ENCODE measurements at regions not wholly inside any gene's neighbourhood (a gene's known extent, or its start where the extent isn't known, plus 50 kb on each side); places are given as distances from the start of the nearest gene placed in this dataset.
"Not testable (repeated sequence)": the region's sequence is repeated elsewhere in the genome, so short reads cannot be mapped to it uniquely, and the experiment has no call there.

DNA sequence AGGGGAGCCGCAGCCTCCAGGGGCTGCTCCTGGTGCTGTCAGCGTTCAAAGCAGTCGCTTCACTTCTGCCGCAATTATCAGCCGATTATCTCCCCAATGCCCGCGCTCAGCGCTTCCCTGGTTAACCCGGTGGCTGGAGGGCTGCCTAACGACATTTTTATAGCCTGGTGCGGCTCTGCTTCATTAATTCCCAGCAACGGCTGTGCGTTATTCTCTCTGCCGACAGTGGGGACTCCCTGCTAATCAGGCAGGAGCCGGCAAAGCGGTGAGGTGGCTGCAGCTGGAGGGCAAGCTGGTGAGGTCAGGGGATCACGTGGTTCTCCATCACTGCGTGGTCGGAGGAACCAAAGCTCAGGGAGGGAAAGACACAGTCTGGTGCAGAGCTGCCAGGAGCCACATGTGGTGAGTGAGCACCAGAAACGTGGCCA is 62.9 kb downstream of the GLRX5 start:
- DNase-seq, result peak; percentile 77

DNA sequence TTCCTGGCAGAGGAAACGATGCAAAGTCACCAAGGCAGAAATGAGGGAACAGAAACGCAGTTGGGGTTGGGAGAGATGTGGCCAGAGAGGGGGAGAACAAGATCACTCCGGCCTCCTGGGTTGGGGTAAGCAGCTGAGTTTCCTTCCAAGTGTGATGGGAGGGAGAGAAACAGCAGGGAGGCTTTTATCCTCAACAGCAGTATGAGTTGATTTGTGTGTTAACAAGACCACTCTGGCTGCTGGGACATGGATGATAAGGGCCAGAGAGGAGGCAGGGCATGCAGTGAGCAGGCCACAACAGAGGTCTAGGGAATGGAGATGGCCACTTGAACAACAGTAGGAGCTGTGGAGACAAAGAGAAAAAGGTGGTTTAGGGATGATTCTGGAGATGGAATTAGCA is 66.8 kb downstream of the GLRX5 start:
- DNase-seq, result no peak

DNA sequence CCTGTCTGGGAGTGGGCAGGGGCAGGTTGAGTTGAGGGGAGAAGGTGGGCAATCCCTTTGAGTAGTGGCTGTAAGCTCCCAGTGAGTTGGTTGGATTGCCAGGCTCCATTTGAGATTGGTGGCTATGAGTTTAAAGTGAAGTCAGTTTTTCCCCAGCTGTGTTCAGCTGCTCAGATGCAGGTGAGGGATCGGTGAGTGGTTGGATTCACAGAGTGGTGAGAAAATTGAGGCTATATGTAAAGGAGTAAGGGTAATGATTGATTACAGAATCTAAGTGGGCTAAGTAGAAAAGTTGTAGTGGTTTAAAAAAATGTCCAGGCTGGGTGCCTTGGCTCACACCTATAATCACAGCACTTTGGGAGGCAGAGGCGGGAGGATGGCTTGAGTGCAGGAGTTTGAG is 68.6 kb downstream of the GLRX5 start:
- no peak for DNase-seq

DNA sequence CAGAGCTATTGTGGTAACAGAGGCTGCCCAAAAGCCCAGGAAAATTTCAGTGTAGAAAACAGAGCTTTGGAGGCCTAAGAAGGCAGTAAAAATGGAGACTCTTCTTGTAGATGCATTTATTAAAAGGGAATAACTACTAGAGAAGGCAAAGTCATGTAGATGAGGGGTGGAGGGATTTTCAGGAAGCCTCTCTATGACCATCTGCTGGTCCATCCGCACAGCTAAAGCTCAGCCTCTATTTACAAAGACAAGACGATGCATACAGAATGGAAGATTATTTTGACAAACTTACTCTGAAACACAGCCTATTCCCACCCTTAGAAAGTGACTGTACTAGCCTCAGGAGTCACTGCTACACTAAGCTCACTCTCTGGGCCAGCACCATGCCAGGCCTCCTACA is 71.4 kb downstream of the GLRX5 start:
- DNase-seq, result no peak

DNA sequence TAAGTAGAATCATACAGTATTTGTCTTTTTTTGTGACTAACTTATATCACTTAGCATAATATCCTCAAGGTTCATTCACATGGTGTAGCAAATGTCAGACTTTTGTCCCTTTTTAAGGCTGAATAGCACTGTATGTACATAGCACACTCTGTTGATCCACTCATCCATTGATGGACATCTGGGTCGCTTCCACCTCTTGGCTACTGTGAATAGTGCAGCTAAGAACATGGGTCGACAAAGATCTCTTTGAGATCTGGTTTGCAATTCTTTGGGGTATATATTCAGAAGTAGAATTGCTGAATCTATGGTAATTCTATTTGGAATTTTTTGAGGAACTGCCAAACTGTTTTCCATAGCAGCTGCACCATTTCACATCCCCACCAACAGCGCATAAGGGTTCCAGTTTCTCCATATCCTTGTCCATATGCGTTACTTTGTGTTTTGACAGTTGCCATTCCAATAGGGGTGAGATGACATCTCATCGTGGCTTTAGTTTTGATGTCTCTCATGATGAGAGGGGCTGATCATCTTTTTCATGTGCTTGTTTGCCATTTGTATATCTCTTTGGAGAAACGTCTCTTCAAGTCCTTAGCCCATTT is 73.9 kb downstream of the GLRX5 start:
- DNase-seq, result no peak

DNA sequence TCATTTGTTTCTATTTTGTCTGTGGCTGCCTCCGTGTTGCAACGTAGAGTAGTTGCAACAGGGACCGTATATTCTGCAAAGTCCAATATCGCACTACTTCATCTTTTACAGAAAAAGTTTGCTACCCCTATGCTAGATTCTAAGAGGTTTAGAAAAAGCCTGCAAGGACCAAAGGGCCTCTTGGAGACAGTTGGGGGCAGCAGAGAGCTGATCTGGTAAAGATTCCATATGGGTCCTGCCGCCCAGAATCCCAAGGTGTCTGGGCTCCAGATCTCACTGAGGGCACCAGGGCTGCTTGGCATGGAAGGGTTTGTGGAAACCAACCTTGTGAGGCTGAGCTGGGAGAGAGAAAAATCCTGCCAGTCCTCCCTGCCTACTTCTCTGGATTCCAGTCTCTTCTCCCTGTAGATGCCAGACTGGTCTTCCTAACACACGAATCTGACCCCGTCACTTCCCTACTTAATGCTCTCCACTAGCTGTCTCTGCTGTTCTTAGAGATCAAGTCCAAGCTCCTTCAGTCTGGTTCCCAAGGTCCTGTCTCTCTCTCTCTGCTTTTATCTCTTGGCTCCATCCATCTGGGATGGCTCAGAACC is 74.6 kb downstream of the GLRX5 start:
- peak; percentile 67 for DNase-seq

DNA sequence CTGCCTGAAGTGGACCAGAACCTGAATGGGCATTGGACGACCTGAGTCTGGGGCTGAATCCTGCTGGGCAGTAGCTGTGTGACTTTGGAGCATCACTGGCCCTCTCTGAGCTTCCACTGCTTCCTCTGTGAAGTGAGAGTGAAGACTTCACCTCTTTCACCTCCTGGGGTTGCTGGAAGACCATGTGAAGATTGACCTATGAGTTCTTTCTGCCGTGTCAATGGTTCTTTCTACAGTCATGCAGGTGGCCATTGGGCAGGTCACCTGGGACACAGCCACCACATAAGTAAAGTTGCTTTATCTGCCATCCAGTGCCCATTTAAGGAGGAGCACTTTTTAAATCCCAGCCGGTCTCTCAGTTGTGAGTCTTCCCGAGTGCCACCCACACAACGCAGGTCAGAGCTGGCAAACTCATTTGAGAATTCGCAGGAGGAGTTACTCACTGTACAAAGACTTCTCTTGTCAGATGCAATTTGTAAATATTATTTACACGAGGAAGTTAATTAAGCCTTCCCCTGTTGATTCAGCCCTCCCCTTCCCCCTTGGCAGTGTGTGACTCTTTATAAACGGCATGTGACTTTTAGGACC is 74.8 kb upstream of the TCL1B start:
- peak; percentile 20 for DNase-seq

DNA sequence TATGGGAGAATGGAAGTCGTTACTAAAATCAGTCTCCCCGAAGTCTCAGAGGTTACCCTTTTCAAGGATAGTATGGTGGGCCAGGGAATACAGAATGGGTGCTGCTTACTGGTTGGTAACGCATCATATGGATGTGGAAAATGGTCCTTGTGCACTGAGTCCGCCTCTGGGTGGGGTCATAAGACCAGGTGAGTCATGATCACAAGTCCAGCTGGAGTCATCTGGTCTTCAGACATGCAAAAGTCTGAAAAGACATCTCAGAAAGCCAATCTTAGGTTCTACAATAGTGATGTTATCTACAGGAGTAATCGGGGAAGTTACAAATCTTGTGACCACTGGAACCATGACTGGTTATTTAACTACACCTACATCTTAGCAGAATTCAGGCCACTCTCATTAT is 71.9 kb upstream of the TCL1B start:
- peak; percentile 17 for DNase-seq

DNA sequence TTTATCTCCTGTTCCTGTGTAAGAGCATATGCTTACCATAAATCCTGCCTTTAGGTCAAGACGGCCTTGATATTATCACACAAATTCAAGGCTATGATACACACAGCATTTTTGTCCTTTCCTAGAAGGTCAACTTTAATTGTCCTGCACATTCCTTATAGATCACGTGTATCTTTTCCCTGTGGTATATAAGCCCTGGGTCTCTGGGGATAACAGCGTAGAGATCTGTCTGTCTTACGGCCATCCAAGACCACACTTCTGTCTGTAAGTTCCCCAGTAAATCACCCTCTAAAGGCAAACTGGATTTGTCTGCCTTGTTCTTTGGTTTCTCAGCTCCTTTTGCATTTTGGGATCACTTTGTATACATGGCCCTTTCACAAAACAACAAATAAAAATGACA is 69.5 kb upstream of the TCL1B start:
- no peak for DNase-seq

DNA sequence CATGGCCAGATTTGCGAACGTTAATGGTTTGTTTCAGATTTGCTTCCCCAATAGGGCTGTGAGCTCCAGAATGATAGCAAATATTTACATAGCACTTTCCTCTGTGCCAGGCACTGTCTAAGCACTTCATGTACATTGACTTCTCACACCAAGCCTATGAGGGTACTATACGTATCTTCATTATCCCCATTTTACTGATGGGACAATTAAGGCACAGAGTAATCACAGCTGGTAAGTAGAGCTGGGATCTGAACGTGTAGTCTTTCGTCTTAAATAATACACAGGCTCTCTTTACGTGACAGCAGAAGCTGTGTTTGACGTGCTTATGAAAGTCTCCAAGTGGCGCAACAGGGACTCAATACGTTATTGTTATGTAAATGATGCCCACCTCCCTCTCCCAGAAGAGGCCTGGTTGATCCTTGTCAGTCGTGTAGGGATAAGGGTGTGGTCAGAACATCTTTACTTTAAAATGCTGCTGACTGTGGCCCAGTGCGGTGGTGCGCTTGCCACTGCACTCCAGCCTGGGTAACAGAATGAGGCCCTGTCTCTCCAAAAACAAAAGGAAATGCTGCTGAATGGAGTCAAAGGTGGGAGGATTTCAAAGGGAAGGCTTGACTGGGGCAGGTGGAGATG is 66.3 kb upstream of the TCL1B start:
- DNase-seq, result peak; percentile 76

DNA sequence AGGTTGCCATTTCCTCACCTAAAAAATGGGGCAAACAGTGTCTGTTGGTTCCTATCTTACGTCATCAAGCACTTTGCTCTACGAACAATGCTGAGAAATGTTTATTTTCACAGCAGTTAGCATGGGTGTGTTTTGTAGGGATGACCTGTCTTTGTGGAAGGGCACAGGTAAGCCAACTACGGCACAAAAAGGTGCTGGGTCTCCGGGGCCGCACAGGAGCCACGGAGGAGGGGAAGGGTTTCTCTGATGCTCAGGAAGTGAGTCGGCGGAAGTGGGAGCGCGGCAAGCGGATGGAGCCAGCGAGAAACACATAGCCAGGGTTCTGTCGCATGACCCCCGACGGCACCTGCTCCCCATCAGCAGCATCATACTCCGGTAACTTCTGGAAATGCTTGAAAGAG is 65.6 kb upstream of the TCL1B start:
- peak; percentile 80 for DNase-seq

DNA sequence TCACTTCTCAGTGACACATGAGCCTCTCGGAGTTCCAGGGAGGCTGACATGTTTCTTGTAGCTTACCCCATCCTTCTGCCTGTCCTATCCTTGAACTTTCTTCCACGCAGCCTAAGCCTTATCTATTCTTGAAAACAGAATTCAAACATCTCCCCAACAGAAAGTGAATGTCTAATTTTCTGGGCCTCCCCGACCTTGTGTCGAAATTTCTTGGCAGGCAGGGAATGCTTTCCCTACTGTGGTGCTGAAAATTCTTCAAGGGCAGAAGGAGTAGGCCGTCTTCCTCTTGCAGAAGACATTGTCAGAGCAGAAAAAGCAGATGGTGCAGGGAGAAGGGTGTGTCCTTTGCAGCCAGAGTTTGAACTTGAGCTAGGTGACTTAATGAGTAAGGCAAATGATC is 63.0 kb upstream of the TCL1B start:
- no peak for DNase-seq

DNA sequence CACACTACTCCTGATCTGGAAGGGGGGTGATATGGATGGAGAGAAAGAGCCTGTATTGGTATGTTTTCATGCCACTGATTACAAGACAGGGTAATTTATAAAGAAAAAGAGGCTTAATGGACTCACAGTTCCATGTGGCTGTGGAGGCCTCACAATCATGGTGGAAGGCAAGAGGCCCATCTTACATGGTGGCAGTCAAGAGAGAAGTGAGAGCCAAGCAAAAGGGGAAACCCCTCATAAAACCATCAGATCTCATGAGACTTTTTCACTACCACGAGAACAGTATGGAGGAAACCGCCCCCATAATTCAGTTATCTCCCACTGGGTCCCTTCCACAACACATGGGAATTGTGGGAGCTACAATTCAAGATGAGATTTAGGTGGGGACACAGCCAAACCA is 60.5 kb upstream of the TCL1B start:
- DNase-seq, result not testable (repeated sequence)

DNA sequence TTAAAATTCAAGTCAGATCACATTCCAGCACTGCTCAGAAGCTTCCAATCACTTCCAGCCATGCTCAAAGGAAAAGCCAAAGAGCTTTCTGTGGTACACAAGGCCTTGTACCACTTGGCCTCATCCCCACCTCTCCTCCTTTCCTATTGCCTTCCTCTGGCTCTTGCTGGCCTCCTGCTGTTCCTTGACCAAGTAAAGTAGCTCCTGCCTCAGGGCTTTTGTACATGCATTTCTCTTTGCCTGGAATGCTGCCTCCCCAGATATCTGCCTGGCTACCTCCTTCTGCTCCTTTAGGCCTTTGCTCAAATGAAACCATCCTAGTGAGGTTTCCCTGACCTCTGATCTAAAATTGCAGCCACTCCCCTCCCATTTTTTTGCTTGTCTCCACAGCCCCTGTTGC is 51.2 kb upstream of the TCL1B start:
- no peak for DNase-seq

All from NCI-H146 (cell line).